ENCODE measurements at regions not wholly inside any gene's neighbourhood (a gene's known extent, or its start where the extent isn't known, plus 50 kb on each side); places are given as distances from the start of the nearest gene placed in this dataset.
"Not testable (repeated sequence)": the region's sequence is repeated elsewhere in the genome, so short reads cannot be mapped to it uniquely, and the experiment has no call there.

- H3K9me3 ChIP-seq = no peaks in the 10 kb centered on the region
- no peak for TF ChIP-seq CTCF (IDR thresholded peaks at IDR 0.05)
- TF ChIP-seq POLR2AphosphoS5 (IDR thresholded peaks at IDR 0.05) = no peak
- TF ChIP-seq EP300 (IDR thresholded peaks at IDR 0.05) = no peak
- no peak for TF ChIP-seq POLR2A (IDR thresholded peaks at IDR 0.05)
- 89 to 97% methylated on average over 2 of the region's 2 CpGs for WGBS, 2 donors
- no peak for DNase-seq
- H3K4me1 ChIP-seq = no peaks in the 10 kb centered on the region
- H3K27me3 ChIP-seq = no peaks in the 10 kb centered on the region
- H3K36me3 ChIP-seq = no peaks in the 10 kb centered on the region
- no peak overlapping the region for H3K4me3 ChIP-seq
- no peak overlapping the region for H3K27ac ChIP-seq
- intact Hi-C loops (cut with DNase I) = no loop called here
Observed at GRCh38 chr12:29023436-29024076, 125.5 kb upstream of the FAR2 start.

- intact Hi-C loops (cut with DNase I) = no loop called here
Observed at GRCh38 chr12:29024117-29024516, 125.0 kb upstream of the FAR2 start.

GRCh38 chr12:29025937-29026336 is 123.1 kb upstream of the FAR2 start:
- H3K27ac ChIP-seq = no peak overlapping the region
- no peak overlapping the region for H3K4me3 ChIP-seq
- TF ChIP-seq EP300 (IDR thresholded peaks at IDR 0.05) (no peak), CTCF (IDR thresholded peaks at IDR 0.05) (no peak), POLR2A (IDR thresholded peaks at IDR 0.05) (no peak), POLR2AphosphoS5 (IDR thresholded peaks at IDR 0.05) (no peak)
- no peaks in the 10 kb centered on the region for H3K27me3 ChIP-seq
- H3K36me3 ChIP-seq = no peaks in the 10 kb centered on the region
- H3K4me1 ChIP-seq = no peaks in the 10 kb centered on the region
- intact Hi-C loops (cut with DNase I) = no loop called here
- H3K9me3 ChIP-seq = no peaks in the 10 kb centered on the region
- 81 to 92% methylated on average over 2 of the region's 2 CpGs for WGBS, 2 donors
- DNase-seq = no peak

More at GRCh38 chr12:29024117-29024516, 125.0 kb upstream of the FAR2 start:
- Histone ChIP-seq H3K9me3 (no peaks in the 10 kb centered on the region), H3K4me3 (no peak overlapping the region), H3K27me3 (no peaks in the 10 kb centered on the region), H3K4me1 (no peaks in the 10 kb centered on the region), H3K36me3 (no peaks in the 10 kb centered on the region), H3K27ac (no peak overlapping the region)
- 40 to 77% methylated on average over 1 of the region's 1 CpG for WGBS, 2 donors
- no peak for DNase-seq
- TF ChIP-seq EP300 (IDR thresholded peaks at IDR 0.05) (no peak), POLR2AphosphoS5 (IDR thresholded peaks at IDR 0.05) (no peak), POLR2A (IDR thresholded peaks at IDR 0.05) (no peak), CTCF (IDR thresholded peaks at IDR 0.05) (no peak)

- TF ChIP-seq POLR2A (IDR thresholded peaks at IDR 0.05) = no peak
- no peak for TF ChIP-seq CTCF (IDR thresholded peaks at IDR 0.05)
- no peak for TF ChIP-seq EP300 (IDR thresholded peaks at IDR 0.05)
- TF ChIP-seq POLR2AphosphoS5 (IDR thresholded peaks at IDR 0.05) = no peak
- Histone ChIP-seq H3K27ac (no peak overlapping the region), H3K27me3 (no peaks in the 10 kb centered on the region), H3K4me3 (no peak overlapping the region), H3K36me3 (no peaks in the 10 kb centered on the region), H3K4me1 (no peaks in the 10 kb centered on the region), H3K9me3 (no peaks in the 10 kb centered on the region)
- intact Hi-C loops (cut with DNase I) = no loop called here
- DNase-seq = no peak
- WGBS, 2 donors = 39 to 78% methylated on average over 4 of the region's 4 CpGs
Observed at GRCh38 chr12:29026419-29026818, 122.7 kb upstream of the FAR2 start.

- intact Hi-C loops (cut with DNase I); H3K4me3 ChIP-seq; H3K27me3 ChIP-seq; H3K4me1 ChIP-seq; H3K36me3 ChIP-seq; H3K9me3 ChIP-seq; H3K27ac ChIP-seq; DNase-seq: not testable (repeated sequence)
- WGBS, 2 donors = 94 to 97% methylated on average over 8 of the region's 8 CpGs
Observed at GRCh38 chr12:29029484-29029883, 119.6 kb upstream of the FAR2 start.
